HG03432 (cell line): ENCODE measurements at regions not wholly inside any gene's neighbourhood (a gene's known extent, or its start where the extent isn't known, plus 50 kb on each side); places are given as distances from the start of the nearest gene placed in this dataset.
"Not testable (repeated sequence)": the region's sequence is repeated elsewhere in the genome, so short reads cannot be mapped to it uniquely, and the experiment has no call there.

Experiments
- ATAC-seq: cut with Tn5 transposase; IDR thresholded peaks from one replicate; pipeline ENCODE4 v1.9.1; 2021; ENCODE audit warnings: mild to moderate bottlenecking, moderate library complexity; ENCODE audit not compliant: unreplicated experiment

- no peak for ATAC-seq
These were observed 777.6 kb downstream of the TBC1D22A start for GRCh38 chr22:47540011-47540410.

- no peak for ATAC-seq
These were observed 776.9 kb downstream of the TBC1D22A start for GRCh38 chr22:47539374-47539773.

GRCh38 chr22:47535681-47536080, 773.2 kb downstream of the TBC1D22A start:
- no peak for ATAC-seq

- ATAC-seq, result no peak
These were observed 772.5 kb downstream of the TBC1D22A start for GRCh38 chr22:47534804-47535410.

GRCh38 chr22:47533961-47534803, 771.7 kb downstream of the TBC1D22A start:
- ATAC-seq, result no peak

- ATAC-seq, result no peak
These were observed 754.6 kb downstream of the TBC1D22A start for GRCh38 chr22:47517062-47517461.

- no peak for ATAC-seq
These were observed 753.1 kb downstream of the TBC1D22A start for GRCh38 chr22:47515384-47516125.

- ATAC-seq, result no peak
These were observed 750.2 kb downstream of the TBC1D22A start for GRCh38 chr22:47512617-47513016.

GRCh38 chr22:47504962-47505361, 742.5 kb downstream of the TBC1D22A start:
- ATAC-seq, result no peak

- no peak for ATAC-seq
These were observed 736.6 kb downstream of the TBC1D22A start for GRCh38 chr22:47498969-47499495.

GRCh38 chr22:47497666-47498065, 735.2 kb downstream of the TBC1D22A start:
- no peak for ATAC-seq

GRCh38 chr22:47495110-47495509, 732.7 kb downstream of the TBC1D22A start:
- no peak for ATAC-seq

GRCh38 chr22:47488131-47488530, 725.7 kb downstream of the TBC1D22A start:
- ATAC-seq, result not testable (repeated sequence)

GRCh38 chr22:47486569-47487312, 724.3 kb downstream of the TBC1D22A start:
- no peak for ATAC-seq

- no peak for ATAC-seq
These were observed 722.6 kb downstream of the TBC1D22A start for GRCh38 chr22:47484960-47485569.

- no peak for ATAC-seq
These were observed 713.8 kb downstream of the TBC1D22A start for GRCh38 chr22:47476231-47476630.

GRCh38 chr22:47474895-47475294, 712.4 kb downstream of the TBC1D22A start:
- ATAC-seq, result no peak

- no peak for ATAC-seq
These were observed 712.0 kb downstream of the TBC1D22A start for GRCh38 chr22:47474464-47474863.

- no peak for ATAC-seq
These were observed 710.2 kb downstream of the TBC1D22A start for GRCh38 chr22:47472636-47473035.

- no peak for ATAC-seq
These were observed 709.0 kb downstream of the TBC1D22A start for GRCh38 chr22:47471406-47471805.
